ENCODE measurements at regions not wholly inside any gene's neighbourhood (a gene's known extent, or its start where the extent isn't known, plus 50 kb on each side); places are given as distances from the start of the nearest gene placed in this dataset. TPM values are rescaled to one million over a fixed set of nuclear protein-coding genes. Genes with fewer than 3 reads are reported as not detected.

Small RNA genes lying in the stretch of these regions (small RNA-seq; reads per million reads assigned to genes)
- gene RF01518 (not detected), gene RNU1-95P (not detected)

All from body of pancreas (tissue), 1 donor.